ENCODE measurements at regions not wholly inside any gene's neighbourhood (a gene's known extent, or its start where the extent isn't known, plus 50 kb on each side); places are given as distances from the start of the nearest gene placed in this dataset.

DNA sequence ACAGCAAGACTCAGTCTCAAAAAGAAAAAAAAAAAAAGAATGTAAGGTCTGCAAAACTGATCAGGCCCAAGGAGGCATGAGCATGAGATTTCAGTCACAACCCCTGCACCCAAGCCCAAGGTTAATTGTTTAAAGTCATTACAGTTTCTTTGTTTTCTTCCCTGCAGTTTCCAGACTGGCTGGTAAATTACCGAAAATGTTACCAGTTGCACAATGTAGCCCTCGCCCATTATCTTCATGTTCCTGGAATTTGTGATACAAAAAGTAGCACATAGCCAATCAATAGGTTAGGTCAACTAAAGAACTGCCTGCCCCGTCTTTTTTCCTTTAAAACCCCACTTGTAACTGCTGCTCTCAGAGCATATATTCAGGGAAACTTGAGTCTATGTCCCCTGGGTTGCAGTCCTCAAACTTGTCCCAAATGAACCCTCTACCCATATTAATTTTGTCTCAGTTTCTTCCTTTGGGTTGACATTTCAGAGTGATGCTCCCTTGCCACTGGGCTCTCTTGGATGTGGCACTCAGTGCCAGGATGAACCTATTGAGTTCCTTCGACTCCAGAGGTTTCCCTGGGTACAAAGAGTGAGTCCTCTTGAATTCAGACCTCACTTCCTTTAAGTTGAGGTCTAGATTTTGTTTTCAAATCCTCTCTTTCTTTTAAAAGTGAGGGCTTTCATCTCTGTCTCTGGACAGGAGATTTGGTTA is 216.2 kb upstream of the HS6ST1 start:
- DNase-seq (ENCODE audit: extremely low read depth in 1 of 11, low read depth in 9 of 11, low spot score in 4 of 11) = no peak

DNA sequence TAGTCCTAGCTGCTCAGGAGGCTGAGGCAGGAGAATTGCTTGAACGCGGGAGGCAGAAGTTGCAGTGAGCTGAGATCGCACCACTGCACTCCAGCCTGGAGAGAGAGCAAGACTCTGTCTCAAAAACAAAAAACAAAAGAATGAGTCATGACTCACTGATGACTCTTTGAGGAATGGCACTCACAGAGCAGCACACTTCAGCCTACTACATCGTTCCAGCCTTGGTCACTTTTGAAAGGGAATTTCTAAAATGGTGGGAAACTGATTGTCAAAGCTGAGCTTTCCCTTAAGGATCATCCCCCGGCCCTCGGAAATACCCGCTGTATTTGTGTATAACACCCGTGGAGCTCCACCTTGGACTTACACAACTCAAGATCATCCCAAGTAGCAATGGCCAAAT is 217.3 kb upstream of the HS6ST1 start:
- DNase-seq (ENCODE audit: extremely low read depth in 1 of 11, low read depth in 9 of 11, low spot score in 4 of 11) = no peak

DNA sequence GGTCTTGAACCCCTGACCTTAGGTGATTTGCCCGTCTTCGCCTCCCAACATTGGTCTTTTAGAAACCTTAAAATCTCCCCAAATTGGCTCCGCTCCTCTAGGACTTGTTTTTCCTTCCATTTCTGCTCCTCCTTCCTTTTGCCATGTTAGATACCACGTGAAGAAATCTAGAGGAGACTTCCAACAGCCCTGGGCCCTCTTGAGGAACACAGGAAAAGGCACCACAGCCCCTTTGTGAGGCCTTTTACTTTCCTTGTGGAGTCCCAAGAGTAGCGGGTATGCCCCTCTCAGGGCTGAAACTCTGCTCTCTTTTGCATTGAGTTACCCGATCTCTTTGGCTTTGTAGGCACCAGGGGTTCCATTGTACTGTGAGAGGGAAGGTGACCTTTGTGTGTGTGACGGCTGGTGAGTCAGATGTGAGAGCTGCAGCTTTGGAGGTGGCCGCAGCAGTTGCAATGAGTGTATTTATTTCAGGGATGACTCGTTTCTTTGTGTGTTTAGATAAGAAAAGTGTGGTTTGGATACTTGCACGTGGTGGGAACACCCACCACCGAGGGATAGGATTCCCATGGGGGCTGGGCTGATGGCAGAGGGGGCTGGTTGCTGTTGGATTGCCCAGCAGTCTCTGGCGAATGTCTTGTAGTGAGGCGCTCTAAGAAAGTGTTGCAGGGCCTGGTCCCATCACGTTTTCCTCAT is 218.4 kb upstream of the HS6ST1 start:
- DNase-seq (ENCODE audit: extremely low read depth in 1 of 11, low read depth in 9 of 11, low spot score in 4 of 11) = no peak

DNA sequence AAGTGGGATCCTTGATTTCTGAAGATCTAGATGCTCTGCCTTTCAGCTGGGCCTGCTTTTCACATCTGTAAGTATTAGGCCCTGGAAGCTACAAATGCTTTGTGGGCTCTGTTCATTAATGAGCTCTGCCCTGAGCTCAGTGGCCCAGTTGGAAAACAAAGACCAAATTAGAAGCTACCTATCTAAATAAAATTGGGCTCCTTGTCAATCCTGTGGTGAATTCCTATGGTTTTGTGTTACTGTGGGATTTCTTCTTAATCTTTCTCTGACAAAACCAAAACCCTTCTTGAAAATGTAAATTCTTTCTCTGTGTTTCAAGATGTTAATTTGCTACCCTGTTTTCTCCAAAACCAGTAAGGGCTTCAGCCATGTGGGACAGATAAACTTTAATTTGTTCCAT is 219.0 kb upstream of the HS6ST1 start:
- no peak for DNase-seq (ENCODE audit: extremely low read depth in 1 of 11, low read depth in 9 of 11, low spot score in 4 of 11)

DNA sequence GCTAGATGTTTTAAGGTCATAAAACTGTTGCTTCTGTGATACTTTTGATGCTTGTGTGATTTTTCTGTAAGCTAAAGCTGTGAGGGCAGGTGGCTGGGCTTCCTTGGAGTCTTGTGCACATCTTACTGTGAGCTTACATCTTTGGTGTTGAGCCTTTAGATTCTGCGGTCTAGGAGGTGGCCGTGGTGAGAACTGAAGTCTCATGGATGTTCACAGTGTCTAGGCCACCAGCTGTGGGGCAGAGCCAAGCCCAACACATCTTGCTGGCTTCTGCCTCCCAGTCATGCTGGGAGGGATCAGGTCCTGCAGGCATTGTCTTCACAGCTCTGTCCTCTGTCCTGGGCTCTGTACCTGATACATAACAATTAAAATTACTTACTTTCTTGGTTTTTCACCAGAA is 219.7 kb upstream of the HS6ST1 start:
- no peak for DNase-seq (ENCODE audit: extremely low read depth in 1 of 11, low read depth in 9 of 11, low spot score in 4 of 11)

DNA sequence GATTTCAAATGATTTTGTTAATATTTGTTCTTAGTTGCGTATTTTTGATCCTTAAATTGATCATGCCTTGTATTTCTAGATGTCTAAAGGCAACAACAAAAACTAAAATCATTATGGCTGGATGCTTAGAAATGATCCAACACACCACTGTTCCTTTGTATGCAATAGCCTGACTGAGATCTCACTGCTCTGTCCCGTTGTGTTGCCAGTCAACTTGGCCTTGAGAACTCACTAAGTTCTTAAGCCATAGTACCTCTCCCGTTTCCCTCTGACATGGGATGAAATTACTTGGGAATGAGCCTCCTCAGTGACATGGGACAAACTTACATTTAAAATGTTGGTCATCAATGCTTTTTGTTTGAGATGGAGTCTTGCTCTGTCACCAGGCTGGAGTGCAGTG is 222.0 kb upstream of the HS6ST1 start:
- DNase-seq (ENCODE audit: extremely low read depth in 1 of 11, low read depth in 9 of 11, low spot score in 4 of 11) = no peak

DNA sequence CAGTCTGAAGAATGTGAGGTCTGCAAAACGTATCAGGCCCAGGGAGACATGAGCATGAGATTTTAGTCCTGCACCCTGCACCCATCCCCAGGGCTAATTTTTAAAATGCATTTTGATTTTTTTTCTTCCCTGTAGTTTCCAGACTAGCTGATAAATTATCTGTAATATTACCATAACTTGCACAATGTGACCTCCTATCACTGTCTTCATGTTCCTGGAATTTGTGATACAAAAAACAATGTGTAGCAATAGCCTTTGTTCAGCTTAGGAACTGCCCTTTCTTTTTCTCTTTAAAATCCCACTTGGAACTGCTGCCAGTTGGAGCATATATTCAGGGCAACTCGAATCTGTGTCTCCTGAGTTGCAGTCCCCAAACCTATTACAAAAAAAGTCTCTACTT is 222.8 kb upstream of the HS6ST1 start:
- DNase-seq (ENCODE audit: extremely low read depth in 1 of 11, low read depth in 9 of 11, low spot score in 4 of 11) = no peak

DNA sequence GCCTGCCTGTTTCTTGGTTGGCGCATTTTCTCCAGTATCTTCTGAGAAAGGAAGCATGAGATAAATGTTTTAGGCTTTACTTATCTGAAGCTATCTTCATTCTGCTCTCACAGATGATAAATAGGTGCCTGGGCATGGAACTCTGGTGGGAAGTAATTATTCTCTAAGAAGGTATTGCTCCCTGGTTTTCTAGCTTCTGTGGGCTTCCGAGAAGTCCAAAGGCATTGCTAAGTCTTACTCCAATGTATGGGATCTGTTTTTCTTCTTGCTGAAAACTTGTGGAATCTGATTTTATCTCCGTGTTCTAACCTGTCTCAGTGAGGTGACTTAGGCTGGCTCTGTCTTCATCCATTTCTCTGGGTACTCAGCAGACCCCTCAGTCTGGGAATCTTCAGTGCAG is 224.4 kb upstream of the HS6ST1 start:
- DNase-seq (ENCODE audit: extremely low read depth in 1 of 11, low read depth in 9 of 11, low spot score in 4 of 11) = no peak

DNA sequence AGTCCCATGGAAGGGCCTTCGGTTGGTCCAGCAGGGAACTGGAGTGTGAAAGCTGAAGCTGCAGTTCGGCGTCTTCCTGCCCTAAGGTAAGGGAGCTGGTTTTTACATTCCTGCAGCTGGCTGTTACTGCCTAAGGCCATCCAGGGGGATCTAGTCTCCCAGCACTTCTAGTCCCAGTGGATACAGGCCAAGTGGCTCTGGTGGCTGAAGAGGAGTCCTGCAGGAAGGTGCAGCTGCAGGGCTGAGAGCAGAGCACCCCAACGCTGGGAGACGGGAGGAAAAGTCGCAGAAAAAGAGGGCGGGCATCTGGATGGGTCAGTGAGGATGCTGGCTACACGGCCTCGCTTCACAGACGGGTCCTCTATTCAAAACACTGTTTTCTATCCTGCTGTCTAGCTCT is 225.0 kb upstream of the HS6ST1 start:
- no peak for DNase-seq (ENCODE audit: extremely low read depth in 1 of 11, low read depth in 9 of 11, low spot score in 4 of 11)

DNA sequence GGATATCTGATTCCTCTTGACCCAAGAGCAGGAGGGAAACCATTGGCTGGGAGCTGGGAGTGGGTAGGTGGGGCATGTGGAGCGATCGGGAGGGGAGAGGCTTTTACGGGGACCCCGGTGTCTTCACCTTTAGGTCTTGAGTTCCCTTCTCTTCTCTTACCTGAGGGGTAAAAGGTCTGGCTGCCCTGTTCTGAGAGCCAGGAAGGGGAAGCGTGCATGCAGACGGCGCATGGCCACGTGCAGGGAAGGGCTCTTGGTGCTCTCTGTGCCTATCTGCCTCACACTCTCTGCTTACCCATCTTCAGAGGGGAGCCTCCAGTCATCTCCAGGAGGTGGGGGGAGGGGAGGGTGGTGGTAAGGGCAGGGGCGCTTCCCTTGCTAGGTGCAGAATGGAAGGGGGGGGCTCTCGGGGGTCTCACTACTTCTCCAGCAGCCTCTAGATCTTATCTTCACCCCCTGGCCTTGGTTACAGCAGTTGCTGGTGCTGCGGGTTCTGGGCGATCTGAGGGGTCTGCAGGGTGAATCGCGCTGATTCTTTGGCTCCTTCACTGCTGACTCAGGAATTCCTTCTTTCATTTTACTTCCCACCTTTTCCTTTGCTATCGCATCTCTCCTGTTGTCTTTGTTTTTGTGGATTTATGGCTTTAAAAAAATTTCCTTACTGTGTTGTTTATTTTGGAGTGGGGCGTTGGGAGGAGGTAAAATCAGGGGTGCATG is 225.8 kb upstream of the HS6ST1 start:
- DNase-seq (ENCODE audit: extremely low read depth in 1 of 11, low read depth in 9 of 11, low spot score in 4 of 11) = no peak

DNA sequence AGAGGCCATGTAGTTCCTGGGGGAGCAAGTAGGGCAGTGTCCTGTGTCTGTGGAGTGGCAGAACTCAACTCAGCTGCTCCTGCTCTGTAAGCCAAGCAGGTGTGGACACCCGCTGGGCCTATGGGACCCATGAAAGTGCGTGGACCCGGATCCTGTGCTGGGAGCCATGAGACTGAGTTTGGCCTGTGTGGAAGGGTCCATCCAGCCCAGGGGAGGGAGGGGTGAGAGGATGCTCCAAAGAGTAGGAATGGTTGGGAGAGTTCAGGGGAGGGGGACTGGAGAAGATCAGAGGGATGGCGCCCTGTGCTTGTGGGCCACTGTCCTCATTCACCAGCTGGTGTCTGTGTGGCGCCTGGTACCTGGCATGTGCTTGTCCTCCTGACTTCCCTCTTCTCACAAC is 226.4 kb upstream of the HS6ST1 start:
- DNase-seq (ENCODE audit: extremely low read depth in 1 of 11, low read depth in 9 of 11, low spot score in 4 of 11) = no peak

DNA sequence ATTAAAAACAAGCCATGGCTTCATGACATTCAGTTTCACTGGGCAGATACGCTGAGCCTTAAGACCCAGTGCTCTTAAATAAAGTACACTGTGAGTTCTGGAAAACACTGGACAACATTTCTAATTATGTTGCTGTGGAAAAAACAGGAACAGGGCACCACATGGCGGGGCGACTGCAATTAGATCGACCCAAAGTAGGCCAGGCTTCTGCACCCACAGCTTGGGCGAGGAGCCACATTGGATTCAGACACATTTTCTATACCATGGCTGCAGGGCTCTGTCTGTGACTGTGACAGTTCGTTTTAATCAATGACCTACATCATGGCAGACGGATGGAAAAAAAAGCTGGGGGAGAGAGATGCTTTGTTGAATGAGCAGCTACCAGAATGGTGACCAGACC is 227.2 kb upstream of the HS6ST1 start:
- DNase-seq (ENCODE audit: extremely low read depth in 1 of 11, low read depth in 9 of 11, low spot score in 4 of 11) = no peak

DNA sequence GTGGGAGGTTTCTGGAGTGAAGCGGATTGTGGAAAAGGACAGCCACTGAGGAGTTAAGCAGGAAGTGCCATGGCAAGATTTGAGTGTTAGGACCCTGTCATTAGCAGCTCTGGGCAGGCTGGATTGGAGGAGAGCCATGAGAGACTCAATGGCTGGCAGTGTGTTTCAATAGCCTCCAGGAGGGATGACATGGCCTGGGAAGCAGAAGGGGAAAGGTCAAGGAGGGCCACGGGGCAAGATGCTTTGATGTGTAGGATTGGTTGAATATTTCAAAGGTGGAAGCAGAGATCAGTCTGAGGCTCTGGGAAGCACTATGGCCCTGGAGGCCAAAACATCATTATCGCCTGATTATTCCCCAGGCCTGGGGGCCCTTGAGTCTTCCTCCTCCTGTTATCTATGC is 229.0 kb upstream of the HS6ST1 start:
- DNase-seq (ENCODE audit: extremely low read depth in 1 of 11, low read depth in 9 of 11, low spot score in 4 of 11) = no peak

DNA sequence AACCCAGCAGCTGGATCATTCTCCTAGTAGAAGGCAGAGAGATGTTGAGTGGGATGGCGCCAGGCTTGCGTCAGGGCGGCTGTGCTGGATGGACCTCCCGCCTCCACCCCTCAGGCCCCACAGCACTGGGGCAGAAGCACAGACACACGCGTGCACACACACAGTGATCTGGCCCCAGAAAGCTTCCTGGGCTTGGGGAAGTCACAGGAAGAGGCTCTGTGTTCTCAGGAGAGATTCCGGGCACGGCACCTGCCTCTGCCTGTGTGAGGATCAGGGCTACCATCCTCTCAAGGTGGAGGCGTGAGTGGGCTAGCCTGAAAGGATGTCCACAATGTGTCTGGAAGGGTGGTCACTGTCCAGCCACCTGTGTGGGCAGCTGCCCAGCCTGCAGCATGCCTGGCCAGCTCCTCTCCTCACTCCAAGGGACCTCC is 229.8 kb upstream of the HS6ST1 start:
- no peak for DNase-seq (ENCODE audit: extremely low read depth in 1 of 11, low read depth in 9 of 11, low spot score in 4 of 11)

DNA sequence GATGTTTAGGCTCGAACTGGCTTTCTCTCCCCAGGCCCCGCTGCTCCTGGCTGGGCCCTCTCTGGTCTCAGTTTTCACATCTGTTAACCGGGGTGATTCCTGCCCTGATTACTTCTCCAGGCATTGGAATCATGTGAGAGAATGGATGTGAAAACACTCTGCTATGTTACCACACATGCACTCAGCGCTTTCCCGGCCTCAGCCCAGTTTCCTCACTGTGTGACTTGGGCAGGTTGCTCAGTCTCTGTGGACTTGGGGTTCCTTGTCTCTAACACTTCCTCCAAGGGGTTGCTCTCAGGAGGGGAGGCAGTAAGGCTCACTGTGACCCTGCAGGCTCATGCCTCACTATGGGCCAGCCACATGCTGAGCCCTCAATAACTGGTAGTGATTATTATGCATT is 230.4 kb upstream of the HS6ST1 start:
- no peak for DNase-seq (ENCODE audit: extremely low read depth in 1 of 11, low read depth in 9 of 11, low spot score in 4 of 11)

DNA sequence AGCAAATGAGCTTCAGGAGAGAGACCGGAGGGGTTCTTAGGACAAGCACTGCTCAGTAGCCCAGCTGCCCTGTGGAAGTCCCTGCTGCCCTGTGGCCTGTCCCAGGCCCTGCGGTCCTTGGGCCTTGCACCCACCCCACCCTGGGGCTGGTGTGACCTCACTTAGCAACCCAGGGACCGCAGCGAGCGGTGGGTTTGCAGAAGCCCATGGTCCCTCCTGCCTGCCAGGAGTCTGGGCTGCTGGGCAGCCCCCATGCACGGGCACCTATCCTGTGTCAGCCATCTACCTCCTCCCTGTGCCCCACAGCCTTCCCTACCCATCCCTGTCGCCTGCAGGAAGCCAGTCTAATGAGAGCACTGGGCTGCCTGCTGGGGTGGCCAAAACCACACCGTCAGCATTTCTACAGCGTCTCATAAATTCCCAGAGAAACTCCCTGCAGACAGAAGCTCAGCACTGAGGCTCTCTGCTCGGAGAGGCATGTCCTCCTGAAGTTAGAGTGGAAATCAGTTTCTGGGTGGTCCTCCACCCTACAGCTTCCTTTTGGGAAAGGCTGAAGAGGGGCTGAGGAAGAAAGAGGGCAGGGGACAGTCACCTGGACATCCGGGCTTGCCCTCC is 231.1 kb upstream of the HS6ST1 start:
- peak in 9 of 11 donors; percentile 29 to 64 (median 39) for DNase-seq (ENCODE audit: extremely low read depth in 1 of 11, low read depth in 9 of 11, low spot score in 4 of 11)

DNA sequence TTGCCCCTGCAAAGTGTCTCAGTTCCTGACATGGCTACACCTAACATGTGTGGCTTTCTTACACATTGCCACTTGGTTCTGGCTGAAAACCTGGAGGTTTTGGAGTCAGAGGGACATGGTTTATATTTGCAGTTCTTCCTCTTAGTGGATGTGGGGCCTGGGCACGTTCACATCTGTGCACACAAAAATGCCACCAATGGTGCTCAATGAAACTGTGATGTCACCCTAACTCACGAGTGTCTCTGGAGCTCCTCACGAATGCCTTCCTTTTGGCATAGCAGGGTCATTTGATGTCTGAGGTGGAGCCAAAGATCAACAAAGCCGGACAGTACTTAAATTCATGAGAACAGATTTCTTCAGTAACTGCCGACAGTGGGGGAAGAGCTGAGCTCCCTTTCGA is 231.7 kb upstream of the HS6ST1 start:
- DNase-seq (ENCODE audit: extremely low read depth in 1 of 11, low read depth in 9 of 11, low spot score in 4 of 11) = no peak

DNA sequence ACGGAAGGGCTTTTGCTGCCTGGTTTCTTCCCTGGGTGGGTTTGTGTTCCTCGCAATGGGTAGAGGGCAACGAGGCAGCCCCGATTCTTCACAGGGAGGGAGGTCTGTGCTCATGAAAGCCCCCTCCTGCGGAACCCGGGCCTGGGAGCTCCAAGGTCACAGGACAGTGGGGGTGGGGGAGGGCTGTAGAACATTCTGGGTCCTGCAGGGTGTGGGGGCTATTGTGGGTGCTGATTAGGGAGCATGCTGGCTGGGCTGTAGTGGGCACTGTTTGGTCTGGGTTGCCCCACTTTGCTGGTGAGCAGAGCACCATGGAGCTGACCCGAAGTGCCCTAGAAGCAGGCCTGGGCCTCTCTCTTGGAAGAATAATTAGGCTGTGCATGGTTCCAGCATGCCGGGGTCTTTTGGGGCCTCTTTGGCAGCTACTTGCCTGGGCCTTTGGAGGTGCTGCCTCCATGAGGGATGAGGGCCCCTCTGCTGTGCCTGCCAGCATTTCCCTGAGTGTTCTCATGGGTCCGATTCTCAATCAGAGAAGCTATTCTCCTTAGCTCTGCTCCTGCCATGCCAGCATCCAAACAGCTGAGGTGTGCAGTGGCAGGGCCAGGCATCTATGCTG is 232.2 kb upstream of the HS6ST1 start:
- DNase-seq (ENCODE audit: extremely low read depth in 1 of 11, low read depth in 9 of 11, low spot score in 4 of 11) = no peak

DNA sequence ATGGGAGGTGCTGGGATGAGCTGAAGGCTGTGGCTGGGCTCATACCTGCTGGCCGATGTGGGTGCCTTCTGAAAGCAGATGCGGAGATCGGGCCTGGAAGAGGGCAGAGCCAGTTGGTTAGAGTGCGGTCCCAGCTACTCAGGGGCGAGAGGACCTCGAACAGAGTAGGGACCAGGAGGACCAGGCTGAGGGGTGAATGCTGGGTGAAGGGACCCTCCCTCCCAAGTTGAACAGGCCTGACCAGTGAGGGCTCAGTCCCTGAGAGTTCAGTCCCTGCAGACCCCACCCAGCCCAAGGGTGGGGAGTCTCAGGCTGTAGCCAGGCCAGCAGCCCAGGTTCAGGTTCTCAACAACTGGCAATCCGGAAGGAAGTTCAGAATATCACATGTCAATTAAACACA is 232.8 kb upstream of the HS6ST1 start:
- no peak for DNase-seq (ENCODE audit: extremely low read depth in 1 of 11, low read depth in 9 of 11, low spot score in 4 of 11)
